ENCODE measurements at regions not wholly inside any gene's neighbourhood (a gene's known extent, or its start where the extent isn't known, plus 50 kb on each side); places are given as distances from the start of the nearest gene placed in this dataset.

DNA sequence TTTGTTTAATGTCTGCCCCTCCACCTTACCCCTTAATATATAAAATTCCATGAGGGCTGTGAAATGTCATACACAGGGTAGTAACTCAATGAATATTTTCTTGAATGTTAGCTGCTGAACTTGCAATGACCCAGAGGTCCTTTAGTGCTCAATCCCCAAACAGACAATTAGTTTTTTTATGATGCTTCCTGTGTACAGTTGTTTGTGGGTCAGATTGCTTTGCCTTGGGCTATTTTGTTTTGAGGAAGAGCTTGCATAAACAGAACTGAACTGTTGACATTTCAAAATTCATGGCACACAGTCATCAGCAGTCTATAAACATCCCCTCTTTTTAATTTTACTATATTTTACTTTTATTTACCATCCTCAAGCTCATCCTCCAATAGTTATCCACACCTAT is 820.5 kb upstream of the SEL1L start:
- DNase-seq (ENCODE audit: low read depth), result no peak

DNA sequence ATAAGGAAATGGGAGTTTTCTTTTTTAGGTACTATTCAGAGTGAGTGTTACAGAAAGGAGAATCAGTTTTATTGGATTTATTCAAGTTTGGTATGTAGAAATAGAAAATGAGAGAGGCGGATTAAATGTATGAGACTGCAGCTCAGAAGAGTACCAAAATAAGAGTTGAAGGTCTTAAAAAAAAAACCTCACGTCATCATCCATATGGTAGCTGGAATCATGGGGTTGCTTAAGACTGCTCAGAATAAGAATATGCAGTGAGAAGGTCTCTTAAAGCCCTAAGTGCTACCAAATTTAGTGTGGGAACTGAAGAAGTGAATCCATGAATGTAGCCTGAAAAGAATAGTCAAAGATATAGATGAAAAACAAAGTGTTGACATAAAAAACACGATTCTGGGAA is 825.5 kb upstream of the SEL1L start:
- no peak for DNase-seq (ENCODE audit: low read depth)

DNA sequence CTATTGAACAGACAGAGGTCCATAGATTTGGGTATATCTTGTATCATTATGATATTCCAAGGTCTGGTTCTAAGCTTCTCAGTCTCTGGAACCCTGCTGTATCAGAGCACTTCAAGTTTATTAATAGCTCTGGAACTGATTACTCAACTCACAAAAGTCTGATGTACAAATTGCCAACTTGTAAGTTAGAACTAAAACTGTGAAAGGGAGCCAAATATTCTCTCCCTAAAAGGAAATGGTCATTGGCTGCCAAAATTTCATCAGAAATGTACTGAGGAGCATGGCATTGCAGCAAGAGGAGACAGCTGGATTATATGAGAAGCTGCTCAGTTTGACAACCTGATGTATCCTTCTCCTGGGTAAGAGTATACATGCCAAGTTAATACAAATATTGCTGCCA is 828.8 kb upstream of the SEL1L start:
- no peak for DNase-seq (ENCODE audit: low read depth)

DNA sequence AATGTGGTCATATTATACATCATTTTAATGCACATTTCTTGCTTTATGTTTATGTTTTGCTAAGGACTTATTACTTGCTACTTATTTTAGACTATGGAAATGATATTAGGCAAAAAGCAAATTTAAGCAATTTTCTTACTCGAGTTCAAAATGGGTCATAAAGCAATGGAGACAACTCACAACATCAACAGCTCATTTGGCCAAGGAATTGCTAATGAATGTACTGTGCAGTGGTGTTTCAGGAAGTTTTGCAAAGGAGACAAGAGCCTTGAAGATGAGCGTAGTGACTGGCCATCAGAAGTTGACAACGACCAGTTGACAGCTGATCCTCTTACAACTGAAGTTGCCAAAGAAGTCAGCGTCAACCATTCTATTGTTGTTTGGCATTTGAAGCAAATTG is 831.8 kb upstream of the SEL1L start:
- DNase-seq (ENCODE audit: low read depth), result no peak

DNA sequence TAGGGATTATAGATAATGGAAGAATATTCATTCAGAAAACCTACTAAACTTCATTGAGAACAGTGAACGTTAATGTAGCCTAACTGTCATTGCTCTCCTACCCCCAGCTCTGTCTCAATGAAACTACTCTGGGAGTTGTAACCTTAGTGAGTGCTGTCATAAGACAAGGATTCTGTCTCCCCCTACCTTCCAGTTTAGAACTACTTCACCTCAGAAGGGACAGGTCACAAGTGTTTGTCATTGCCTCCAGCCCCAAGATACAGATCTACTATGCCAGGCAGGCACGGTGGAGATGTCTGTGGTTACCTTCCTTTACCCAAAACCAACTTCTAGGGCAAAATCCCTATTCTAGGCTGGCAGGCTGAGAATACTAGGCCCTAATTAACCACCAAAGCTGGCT is 833.1 kb upstream of the SEL1L start:
- no peak for DNase-seq (ENCODE audit: low read depth)

DNA sequence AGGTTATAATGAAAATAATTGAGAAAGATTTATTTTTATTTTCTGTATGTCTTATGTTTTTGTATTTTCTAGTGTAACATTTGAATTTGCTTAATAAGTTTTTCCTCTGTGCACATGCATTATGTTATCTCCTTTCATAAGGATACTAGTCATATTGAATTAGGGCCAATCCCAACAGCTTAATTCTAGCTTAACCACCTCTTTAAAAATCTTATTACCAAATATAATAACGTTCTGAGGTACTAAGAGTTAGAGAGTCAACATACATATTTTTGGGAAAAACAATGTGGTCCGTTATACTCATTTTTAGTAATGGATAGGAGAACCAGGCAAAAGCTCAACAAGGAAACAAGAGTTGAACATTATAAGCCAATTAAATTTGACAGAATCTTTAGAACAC is 845.6 kb upstream of the SEL1L start:
- DNase-seq (ENCODE audit: low read depth), result no peak

DNA sequence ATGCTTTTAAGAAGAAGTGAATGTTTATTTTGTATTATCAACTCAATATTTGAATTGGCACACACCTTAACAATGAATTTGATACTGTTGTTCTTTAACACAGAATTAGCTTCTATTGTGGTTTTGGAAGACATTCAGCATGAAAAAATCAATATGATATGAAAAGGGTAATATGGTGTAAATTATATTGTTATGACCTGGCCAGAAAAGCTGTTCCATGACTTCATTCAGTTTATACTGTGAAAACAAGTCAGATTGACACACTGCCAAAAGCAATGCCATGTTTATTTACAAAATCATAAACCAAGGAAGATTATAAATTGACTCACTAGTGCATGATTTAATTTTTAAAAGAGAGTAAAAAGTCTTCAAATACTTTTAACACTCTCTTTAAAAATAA is 851.4 kb upstream of the SEL1L start:
- DNase-seq (ENCODE audit: low read depth), result no peak

DNA sequence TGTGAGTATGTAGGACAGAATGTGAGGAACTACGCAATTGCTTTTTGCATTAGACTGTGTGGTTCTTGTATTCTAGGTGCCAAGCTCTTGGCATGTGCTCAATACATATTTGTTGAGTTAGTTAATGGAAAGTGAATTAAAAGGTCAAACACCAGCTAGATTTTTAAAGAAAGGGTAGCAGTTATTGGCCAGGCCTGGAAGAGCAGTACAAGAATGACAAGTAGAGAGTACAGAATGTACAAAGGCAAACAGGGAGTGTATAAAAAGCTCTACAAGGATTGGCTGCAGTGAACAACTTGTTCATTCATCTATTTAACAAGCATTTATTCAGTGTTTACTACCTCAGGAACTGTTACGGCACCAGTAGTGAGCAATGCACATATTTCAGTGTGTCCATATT is 854.0 kb upstream of the SEL1L start:
- DNase-seq (ENCODE audit: low read depth), result no peak

DNA sequence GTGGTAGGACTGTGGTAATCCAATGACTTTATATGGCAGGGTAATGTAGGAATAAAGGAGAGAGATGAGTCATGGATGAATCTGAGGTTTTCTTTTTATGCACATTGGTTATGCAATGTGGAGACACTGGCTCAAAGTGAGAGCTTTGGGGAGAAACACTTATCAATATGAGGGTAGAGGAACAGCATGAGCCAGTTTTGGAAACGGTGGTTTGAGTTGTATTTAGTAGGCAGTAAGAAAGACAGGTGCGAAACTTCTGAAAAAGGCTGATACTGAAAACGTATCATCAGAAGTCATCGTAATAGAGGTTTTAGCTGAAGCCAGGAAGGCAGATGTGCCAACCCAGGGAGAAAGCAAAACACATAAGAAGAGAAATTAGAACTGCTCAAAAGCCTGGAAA is 854.8 kb upstream of the SEL1L start:
- DNase-seq (ENCODE audit: low read depth), result no peak

DNA sequence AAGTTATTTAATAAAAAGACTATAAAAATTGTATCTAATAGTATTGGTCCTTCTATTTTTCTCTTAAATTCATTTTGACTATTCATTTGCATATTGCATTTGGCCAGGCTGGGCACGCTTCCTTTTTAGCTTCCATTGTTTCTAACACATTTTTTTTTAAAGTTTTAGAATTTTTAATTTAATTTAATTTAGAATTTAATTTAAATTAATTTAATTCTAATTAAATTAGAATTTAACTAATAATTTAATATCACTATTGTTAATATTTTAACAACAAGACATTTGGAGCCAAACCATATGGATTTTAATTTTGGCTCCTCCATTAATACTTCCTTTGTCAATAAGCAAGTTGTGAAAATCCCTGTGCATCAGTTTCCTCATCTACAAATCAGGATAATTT is 856.9 kb upstream of the SEL1L start:
- DNase-seq (ENCODE audit: low read depth), result no peak

DNA sequence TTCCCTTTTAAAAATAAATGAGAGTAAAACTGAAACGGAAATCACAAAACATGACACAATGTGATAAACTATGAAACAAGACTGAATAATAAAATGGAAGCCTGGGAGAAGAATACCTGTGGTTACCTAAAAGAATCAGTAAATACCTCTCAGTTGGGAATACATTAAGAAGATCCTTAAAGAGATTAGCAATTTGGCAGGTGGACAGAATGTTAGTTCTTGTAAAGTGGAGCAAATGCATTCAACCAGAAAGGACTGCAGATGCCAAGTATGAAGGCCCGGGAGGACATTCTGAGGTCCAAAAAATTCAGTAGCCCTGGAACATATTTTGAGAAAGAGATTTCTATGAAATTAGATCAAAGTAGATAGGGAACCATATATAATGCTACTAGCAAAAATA is 861.3 kb upstream of the SEL1L start:
- DNase-seq (ENCODE audit: low read depth), result no peak

DNA sequence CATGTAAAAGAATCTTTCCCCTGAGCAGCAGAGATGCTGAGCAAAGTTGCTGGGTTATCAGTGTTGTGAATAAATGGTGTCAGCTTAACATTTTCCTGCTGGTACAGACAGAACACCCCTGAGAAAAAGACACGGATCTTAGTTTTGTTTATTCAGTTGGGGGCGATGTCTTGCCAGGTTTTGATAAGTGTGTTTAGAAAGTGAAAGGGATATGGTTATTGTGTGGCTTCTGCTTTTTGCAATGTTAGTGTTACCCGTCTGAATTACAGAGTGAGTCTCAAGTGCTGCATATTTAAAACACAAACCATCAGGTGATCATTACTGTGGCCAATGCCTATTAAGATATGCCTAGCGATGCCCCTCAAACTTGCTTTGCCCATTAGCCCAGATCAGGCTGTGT is 864.6 kb upstream of the SEL1L start:
- no peak for DNase-seq (ENCODE audit: low read depth)

DNA sequence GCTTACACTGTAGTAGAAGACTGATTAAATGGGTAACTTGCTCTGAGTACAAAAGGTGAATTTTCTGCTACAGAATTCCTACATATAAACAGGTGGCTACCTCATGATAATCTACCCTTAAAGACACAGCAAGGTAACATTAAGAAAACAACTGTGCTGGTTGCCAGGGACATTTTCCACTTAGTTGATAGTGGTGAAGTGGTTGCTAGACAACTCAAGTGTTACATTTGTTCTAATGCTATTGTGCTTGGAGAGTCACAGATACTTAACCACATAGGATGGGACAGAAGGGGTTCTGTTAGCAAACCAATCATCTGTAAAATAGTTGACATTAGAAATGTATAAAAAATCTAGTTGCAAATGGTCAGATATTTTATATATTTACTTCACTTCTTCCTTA is 870.3 kb upstream of the SEL1L start:
- DNase-seq (ENCODE audit: low read depth), result no peak

DNA sequence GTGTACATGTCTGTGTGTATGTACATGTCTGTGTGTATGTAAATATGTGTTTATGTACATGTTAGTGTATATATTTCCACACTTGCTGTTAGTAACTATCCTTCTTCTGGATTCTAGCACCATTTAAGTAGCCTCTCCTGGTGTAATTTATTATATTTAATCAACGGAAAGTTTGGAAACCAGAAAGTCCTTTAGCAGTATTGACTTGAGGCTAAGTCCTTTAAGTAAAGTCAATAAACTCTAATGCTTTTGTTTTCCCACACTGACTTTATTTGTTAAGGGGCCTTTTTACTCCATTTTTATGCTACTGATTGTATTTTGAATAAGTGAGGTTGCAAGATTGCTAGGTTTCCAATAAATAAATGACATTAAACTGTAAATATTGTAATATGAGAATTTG is 876.4 kb upstream of the SEL1L start:
- no peak for DNase-seq (ENCODE audit: low read depth)

DNA sequence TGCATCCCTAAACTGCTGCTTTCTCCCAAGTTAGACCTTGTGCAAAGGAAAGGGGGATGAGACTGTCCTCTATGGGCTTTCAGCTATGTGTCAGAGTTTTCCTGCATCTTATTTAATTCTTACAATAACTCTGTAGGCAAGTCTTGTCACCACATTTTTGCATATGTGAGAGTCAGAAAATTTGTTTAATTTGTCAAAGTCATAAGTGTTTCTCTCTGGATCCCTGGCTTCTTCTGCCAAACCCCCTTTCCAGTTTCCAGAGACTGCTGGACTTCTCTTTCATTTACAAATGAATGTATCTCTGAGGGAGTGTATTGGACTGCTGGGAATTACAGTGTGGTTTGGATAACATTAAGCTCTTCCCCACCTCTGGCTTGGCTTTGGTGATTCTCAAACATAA is 877.6 kb upstream of the SEL1L start:
- DNase-seq (ENCODE audit: low read depth), result no peak

DNA sequence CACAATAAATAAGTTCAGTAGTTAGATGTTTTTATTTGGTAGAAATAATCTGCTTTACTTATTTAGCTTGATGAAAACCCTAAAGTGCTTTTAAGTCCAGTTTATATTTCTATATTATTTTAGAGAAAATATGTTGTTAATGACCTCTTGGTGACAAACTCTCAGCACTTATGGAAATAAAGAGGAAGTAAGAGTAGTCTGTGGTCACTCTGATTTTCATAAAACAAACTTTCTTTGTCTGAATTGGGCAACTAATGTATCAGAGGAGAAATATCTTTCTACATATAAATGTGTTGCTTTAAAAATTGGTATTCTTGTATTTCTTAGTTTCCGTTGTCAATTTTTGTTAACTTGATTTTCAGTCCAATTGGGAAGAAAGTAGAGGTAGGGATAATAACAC is 878.9 kb upstream of the SEL1L start:
- DNase-seq (ENCODE audit: low read depth), result no peak

DNA sequence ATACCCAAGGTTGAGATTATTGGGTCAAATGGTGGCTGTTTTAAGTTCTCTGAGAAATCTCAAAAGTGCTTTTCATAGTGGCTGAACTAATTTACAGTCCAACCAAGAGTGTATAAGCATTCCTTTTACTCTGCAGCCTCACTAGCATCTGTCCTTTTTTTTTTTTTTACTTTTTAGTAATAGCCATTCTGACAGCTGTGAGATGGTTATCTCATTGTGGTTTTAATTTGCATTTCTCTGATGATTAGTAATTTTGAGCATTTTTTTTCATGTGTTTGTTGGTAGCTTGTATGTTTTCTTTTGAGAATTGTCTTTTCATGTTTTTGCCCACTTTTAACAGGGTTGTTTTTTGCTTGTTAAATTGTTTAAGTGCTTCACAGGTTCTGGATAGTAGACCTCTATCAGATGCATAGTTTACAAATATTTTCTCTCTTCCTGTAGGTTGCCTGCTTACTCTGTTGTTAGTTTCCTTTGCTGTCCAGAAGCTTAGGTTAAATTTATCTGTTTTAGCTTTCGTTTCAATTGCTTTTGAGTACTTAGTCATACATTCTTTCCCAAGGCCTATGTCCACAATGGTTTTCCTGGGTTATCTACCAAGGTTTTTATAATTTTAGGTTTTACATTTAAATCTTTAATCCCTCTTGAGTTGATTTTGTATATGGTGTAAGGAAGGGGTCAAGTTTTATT is 881.3 kb upstream of the SEL1L start:
- no peak for DNase-seq (ENCODE audit: low read depth)

DNA sequence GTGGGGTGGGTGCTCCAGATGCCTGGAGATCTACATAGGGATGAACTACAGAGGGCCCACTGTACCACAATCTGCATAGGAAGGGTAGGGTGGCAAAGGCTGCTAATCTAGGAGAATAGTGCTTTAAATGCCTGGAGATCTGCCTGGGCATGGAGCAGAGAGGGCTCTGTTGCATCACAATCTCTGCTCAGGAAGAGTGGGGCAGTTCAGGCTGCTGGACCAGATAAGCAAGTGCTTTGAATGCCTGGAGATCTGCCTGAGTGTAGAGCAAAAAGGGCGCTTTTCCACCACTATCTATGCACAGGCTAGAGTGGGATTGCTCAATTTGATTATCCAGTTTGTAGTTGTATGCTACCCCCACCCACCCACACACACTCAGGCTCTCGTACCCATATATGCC is 886.3 kb upstream of the SEL1L start:
- DNase-seq (ENCODE audit: low read depth), result no peak

DNA sequence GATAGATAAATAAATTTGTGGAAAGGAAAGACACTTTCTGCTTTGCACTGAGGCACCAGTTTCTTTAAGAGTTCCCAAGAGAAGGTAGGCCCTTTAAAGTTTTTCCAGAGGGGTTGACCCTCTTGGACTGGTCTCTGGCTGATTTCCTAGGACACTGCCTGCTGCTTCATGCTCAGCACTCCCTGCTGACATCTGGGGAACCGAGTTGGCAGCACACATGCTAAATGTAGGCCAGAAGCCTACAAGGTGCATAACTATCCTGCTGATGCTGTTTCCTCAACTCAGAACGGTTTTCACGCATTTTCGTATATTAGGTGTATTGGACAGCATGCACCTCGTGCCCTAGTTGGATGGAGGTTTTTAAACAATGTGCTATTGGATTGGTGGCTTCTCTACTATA is 887.2 kb upstream of the SEL1L start:
- no peak for DNase-seq (ENCODE audit: low read depth)

DNA sequence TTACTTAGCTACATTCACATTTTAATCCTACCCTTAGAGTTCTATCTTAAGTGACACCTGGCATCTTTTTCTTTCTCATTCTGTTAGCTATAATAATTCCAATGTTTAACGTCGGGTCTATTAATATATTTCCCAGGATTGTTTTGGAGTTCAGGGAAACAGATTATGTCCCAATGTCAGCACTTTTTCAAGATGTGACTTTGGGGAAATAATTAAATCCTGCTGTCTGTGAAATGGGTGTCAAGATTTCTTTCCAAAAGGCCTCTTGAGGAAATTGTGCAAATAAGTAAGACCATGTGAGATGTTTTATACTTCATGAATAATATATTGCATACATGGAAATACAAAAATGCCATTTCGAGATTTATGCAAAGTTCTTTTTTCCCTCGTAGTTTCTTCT is 887.6 kb upstream of the SEL1L start:
- DNase-seq (ENCODE audit: low read depth), result no peak

DNA sequence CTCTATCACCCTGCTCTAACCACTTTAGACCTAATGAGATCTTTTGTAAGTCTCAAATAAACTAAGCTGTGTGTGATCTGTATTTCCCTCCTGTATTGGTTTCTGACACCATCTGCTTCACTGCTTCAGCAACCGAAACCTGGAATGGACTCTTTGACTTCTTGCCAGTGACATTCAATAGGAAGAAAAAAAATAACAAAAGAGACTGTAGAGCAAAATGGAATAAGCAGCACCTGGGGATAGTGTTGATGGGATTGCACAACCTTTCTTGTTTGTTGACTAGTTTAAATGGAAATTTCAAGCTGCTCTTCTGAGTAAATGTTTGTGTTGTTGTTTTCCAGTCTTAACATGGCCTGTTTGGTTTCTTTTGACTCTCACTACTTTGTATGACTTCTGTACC is 888.6 kb upstream of the SEL1L start:
- no peak for DNase-seq (ENCODE audit: low read depth)

DNA sequence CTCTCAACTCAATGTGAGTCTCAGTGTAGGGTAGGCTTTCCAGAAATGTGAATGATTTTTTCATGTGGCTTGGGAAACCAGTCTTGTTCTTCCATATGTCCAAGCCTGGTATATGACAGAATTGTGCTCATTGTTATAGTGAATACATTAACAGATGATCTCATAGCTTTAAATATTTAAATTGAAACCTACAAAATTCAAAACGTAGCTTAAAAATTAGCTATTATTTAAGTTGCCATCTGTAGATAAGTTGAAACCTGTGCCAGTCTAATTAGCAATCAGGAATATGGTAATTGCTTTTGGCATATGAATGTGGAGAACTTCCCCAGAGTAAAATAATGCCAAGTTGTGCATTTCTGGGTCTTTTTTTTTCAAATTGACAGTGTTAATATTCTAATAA is 891.6 kb upstream of the SEL1L start:
- DNase-seq (ENCODE audit: low read depth), result no peak

DNA sequence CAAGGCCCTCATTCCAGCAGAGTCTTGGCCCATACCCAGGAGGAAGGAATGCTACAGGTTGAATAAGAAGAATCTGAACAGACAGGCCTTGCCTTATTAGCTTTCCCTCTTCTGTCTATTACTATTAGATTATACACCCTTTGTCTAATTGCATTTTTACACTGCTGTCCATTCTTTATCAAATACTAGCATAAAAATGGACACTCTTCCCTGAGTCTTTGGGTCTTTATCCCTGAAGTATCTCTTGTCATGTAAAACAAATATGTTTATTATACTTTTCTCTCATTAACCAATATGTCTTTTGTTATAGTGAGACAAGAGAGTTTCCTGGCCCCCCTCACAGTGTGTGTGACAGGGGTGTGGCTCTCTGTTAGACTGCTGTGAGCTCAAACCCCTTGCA is 897.4 kb upstream of the SEL1L start:
- DNase-seq (ENCODE audit: low read depth), result no peak

DNA sequence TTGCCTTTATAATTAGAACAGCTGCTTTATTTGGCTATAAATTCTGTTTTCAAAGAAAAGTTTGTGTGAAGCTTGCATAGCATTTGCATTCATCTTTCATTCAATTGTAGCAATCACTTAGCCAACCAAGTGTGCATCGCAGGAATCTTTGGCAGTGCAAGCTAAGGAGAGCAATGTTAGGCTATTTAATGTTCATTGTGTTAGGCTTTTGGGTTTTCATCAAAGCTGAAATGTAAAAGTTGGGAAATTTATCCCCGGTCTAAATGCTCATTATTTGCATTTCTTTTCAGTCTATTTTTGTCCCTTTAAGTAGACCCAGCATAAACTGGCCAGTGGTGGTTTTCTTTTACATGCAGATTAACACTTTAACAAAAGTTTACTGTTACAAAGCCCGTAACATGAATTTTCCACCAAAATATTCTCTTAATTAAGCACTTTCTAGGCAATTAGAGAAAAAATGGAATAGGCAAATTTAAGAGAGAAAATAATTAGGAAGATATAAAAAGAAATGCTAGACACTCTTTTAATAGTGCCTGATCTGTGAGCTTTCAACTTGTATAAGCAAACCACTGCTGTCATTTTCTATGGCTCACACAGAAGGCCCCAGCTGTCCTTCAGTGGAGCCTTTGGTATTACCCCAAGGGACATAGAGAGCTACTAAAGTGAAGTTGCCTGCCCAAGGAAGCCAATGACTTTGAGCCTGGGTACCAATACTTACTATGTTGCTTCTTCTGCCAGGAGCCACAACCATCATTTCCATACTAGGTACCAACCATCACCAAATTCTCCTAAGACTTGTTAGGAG is 898.9 kb upstream of the SEL1L start:
- DNase-seq (ENCODE audit: low read depth), result no peak

Data from M059J (cell line).